ENCODE measurements at regions not wholly inside any gene's neighbourhood (a gene's known extent, or its start where the extent isn't known, plus 50 kb on each side); places are given as distances from the start of the nearest gene placed in this dataset.

DNA sequence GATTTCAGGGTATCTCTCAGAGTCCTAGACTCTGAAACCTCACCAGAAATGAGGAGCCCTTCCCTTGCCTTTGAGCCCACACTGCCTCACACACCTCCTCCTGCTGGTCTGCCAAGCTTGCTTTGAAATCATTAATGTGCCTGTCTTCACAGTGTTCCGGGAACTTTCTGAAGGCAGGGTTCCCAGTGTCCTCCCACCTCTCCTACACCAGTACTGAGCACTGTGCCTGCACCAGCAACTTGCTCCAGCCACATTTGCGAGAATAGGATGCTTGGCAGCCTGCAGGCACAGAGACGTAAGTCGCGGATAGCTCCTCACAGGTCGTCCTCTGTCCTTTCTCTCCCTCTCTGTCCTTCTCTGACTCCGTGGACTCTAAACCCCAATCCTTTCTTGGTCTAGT, 408.4 kb upstream of the EEF2KMT start:
- TF ChIP-seq, protein P1, sequence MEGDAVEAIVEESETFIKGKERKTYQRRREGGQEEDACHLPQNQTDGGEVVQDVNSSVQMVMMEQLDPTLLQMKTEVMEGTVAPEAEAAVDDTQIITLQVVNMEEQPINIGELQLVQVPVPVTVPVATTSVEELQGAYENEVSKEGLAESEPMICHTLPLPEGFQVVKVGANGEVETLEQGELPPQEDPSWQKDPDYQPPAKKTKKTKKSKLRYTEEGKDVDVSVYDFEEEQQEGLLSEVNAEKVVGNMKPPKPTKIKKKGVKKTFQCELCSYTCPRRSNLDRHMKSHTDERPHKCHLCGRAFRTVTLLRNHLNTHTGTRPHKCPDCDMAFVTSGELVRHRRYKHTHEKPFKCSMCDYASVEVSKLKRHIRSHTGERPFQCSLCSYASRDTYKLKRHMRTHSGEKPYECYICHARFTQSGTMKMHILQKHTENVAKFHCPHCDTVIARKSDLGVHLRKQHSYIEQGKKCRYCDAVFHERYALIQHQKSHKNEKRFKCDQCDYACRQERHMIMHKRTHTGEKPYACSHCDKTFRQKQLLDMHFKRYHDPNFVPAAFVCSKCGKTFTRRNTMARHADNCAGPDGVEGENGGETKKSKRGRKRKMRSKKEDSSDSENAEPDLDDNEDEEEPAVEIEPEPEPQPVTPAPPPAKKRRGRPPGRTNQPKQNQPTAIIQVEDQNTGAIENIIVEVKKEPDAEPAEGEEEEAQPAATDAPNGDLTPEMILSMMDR (conservative IDR thresholded peaks at IDR 0.05; ENCODE audit: low read length), result no peak
- no peak for TF ChIP-seq EZH2phosphoT487 (IDR thresholded peaks at IDR 0.05; ENCODE audit: borderline replicate concordance, low read depth, low read length)
